Parathyroid adenoma (tissue), 2 donors: ENCODE measurements at regions not wholly inside any gene's neighbourhood (a gene's known extent, or its start where the extent isn't known, plus 50 kb on each side); places are given as distances from the start of the nearest gene placed in this dataset.
A peak's percentile ranks its signal among the peaks of the same experiment; 100 is the strongest.

Experiments
- H2AFZ ChIP-seq: fragments of 300-600 bp; sonication (generic); one replicate; pipeline ENCODE4 v1.7.0; 2017; ENCODE audit warnings: antibody characterized with exemption, mild to moderate bottlenecking
- H3K27ac ChIP-seq: fragments of 300-600 bp; sonication (generic); one replicate; pipeline ENCODE4 v1.7.0; 2017
- H3K27me3 ChIP-seq: fragments of 300-600 bp; sonication (generic); one replicate; pipeline ENCODE4 v1.7.0; 2017; ENCODE audit warnings: low read length; ENCODE audit not compliant: control insufficient read depth, insufficient read depth
- H3K36me3 ChIP-seq: fragments of 300-600 bp; sonication (generic); one replicate; pipeline ENCODE4 v1.7.0; 2017; ENCODE audit warnings: low read length; ENCODE audit not compliant: control insufficient read depth, insufficient read depth
- H3K4me1 ChIP-seq: fragments of 300-600 bp; sonication (generic); one replicate; pipeline ENCODE4 v1.7.0; 2017; ENCODE audit warnings: control low read depth
- H3K4me2 ChIP-seq: fragments of 300-600 bp; sonication (generic); one replicate; pipeline ENCODE4 v1.7.0; 2017; ENCODE audit warnings: low read length
- H3K4me3 ChIP-seq: fragments of 300-600 bp; sonication (generic); one replicate; pipeline ENCODE4 v1.7.0; 2017; ENCODE audit warnings: low read depth, low read length
- H3K79me2 ChIP-seq: fragments of 300-600 bp; sonication (generic); one replicate; pipeline ENCODE4 v1.7.0; 2017; ENCODE audit warnings: control low read depth
- H3K9ac ChIP-seq: fragments of 300-600 bp; sonication (generic); one replicate; pipeline ENCODE4 v1.7.0; 2017; ENCODE audit warnings: mild to moderate bottlenecking
- H3K9me3 ChIP-seq: fragments of 300-600 bp; sonication (generic); one replicate; pipeline ENCODE4 v1.7.0; 2017; ENCODE audit warnings: low read length; ENCODE audit not compliant: control insufficient read depth
- TF ChIP-seq, protein P1 (sequence below): fragments of 300-600 bp; sonication (generic); IDR thresholded peaks from one replicate; pipeline ENCODE4 v1.7.0; 2017; ENCODE audit warnings: antibody characterized with exemption, mild to moderate bottlenecking
- donor health status: primary hyperparathyroidism.

DNA sequence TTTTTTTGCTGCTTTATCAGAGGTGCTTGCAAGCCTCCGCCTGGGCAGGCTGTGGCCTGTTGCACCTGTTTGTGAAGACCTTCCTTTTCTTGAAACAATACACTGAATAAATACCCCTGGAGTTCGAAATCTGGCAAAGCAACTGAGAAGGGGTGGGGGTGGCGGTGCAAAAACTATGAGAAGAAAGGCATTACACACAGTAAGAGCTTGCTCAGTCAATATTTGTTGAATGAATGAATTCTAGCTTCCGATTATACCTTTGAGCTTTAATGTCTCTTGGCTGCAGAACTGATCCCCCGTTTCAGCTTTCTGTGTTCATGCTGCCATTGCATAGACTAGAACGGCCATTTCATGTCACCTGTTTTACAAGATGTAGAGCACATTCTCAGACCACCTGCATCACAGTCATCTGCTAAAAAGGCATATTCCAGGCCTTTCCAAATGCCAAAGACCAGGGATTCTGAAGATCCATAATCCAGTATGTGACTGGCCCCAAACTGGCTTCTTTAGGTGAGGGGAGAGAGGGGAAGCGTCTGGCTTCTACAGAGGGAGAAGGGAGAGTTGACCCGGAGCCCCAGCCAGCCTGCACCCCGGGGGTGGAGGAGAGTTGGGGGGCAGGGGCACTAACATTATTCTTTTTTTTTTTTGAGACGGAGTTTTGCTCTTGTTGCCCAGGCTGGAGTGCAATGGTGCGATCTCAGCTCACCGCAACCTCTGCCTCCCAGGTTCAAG lies 111.5 kb downstream of the ETS2 start:
- no peak overlapping the region for H3K9ac ChIP-seq
- TF ChIP-seq, protein P1, sequence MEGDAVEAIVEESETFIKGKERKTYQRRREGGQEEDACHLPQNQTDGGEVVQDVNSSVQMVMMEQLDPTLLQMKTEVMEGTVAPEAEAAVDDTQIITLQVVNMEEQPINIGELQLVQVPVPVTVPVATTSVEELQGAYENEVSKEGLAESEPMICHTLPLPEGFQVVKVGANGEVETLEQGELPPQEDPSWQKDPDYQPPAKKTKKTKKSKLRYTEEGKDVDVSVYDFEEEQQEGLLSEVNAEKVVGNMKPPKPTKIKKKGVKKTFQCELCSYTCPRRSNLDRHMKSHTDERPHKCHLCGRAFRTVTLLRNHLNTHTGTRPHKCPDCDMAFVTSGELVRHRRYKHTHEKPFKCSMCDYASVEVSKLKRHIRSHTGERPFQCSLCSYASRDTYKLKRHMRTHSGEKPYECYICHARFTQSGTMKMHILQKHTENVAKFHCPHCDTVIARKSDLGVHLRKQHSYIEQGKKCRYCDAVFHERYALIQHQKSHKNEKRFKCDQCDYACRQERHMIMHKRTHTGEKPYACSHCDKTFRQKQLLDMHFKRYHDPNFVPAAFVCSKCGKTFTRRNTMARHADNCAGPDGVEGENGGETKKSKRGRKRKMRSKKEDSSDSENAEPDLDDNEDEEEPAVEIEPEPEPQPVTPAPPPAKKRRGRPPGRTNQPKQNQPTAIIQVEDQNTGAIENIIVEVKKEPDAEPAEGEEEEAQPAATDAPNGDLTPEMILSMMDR = no peak
- H2AFZ ChIP-seq = no peak overlapping the region
- H3K36me3 ChIP-seq = no peaks in the 10 kb centered on the region
- no peaks in the 10 kb centered on the region for H3K79me2 ChIP-seq
- no peak overlapping the region for H3K4me2 ChIP-seq
- H3K27me3 ChIP-seq = no peaks in the 10 kb centered on the region
- no peaks in the 10 kb centered on the region for H3K9me3 ChIP-seq
- no peak overlapping the region for H3K27ac ChIP-seq
- H3K4me1 ChIP-seq = peaks cover 50% of the 10 kb centered on the region
- H3K4me3 ChIP-seq = no peak overlapping the region

DNA sequence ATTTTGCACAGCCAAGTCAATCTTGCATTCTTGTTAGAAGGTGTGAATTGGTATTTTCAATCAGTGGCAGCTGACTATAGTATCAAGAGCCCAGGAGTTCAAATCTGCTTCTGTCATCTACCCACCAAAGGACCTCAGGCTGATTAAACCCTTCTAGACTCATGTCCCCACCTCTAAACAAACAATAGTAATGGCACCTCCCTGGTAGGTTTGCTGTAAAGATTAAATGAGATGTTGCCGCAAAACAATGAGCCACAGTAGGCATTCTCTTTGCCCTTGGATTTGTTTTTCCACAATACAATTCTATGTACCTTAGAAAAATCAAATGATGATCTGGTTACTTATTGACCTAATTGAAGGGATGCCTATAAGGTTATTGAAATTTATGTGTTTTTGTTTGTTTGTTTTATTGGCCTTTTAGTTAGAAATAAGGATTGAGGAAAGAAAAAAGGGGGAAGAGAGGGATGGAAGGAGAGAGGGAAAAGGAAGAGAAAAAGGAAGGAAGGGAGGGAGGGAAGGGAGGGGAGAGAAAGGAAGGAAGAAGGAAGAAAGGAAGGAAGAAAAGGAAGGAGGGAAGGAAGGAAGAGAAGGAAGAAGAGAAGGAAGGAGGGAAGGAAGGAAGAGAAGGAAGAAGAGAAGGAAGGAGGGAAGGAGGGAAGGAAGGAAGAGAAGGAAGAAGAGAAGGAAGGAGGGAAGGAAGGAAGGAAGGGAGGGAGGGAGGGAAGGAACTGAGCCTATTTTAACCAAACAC lies 110.7 kb downstream of the ETS2 start:
- no peak overlapping the region for H3K4me3 ChIP-seq
- H3K9ac ChIP-seq = no peak overlapping the region
- no peak overlapping the region for H2AFZ ChIP-seq
- H3K9me3 ChIP-seq = no peaks in the 10 kb centered on the region
- H3K4me1 ChIP-seq = peaks cover 58% of the 10 kb centered on the region
- no peaks in the 10 kb centered on the region for H3K27me3 ChIP-seq
- no peaks in the 10 kb centered on the region for H3K79me2 ChIP-seq
- H3K36me3 ChIP-seq = no peaks in the 10 kb centered on the region
- no peak overlapping the region for H3K4me2 ChIP-seq
- peak overlapping the region; percentile 99 for H3K27ac ChIP-seq
- TF ChIP-seq, protein P1 = no peak

DNA sequence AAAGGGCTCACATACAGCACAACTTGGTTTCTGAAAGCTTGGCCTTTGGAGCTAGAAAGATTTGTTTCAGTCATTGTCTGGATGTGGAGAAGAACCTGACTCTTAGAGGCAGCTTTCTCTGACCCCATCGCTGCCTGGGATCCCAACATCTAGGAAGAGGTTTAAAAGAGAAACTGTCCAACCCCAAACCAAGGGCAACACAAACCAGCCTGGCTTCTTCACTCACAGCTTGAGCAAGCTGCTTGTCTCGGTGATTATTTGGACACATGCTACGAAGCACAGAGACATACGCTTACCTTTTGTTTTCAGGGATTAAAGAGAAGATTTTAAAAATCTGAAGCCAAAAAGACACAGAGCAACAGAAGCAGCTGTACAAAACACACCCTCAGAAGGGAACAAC lies 109.8 kb downstream of the ETS2 start:
- H3K27me3 ChIP-seq = no peaks in the 10 kb centered on the region
- H3K9ac ChIP-seq = no peak overlapping the region
- H3K4me3 ChIP-seq = no peak overlapping the region
- H3K4me1 ChIP-seq = peaks cover 60% of the 10 kb centered on the region
- TF ChIP-seq, protein P1 = no peak
- H3K27ac ChIP-seq = peak overlapping the region; percentile 99
- no peak overlapping the region for H3K4me2 ChIP-seq
- H2AFZ ChIP-seq = peak overlapping the region; percentile 53
- H3K36me3 ChIP-seq = no peaks in the 10 kb centered on the region
- no peaks in the 10 kb centered on the region for H3K9me3 ChIP-seq
- H3K79me2 ChIP-seq = no peaks in the 10 kb centered on the region

DNA sequence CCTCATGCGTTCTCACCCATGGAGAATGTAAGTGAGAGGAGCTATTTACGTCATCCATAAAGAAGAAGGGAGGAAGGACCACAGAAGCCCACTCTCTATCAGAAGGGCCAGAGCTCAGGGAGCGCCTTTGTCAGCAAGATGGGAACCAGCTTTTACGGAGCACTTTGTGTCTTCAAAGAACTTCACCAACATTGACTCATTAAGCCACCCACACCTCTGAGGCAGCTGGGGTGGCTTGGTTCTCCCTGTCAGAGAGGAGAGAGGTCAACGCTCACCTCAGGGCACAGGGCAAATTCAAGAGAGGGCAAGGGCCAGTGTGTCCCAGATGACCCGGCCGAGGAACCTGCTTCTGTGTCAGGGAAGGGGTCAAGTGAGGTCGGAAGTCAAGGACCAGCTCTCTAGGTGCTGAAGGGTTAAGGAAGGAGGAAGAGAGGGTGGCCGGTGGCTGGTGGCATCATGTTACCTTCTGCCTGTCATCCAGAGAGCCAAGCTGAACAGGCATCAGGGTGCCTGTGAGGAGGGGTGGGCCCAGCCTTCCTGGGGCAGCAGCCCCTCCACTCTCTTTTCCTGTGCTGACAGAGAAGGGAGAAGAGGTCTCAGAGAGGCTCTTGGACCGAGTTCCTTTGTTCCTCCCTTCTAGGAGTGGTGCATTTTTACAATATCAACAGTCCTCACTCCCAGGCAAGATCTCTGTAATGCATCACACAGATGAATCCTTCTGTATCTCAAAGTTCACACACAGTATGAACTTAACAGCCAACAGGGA lies 109.0 kb downstream of the ETS2 start:
- Histone ChIP-seq H3K9ac (no peak overlapping the region), H3K4me3 (no peak overlapping the region), H3K36me3 (no peaks in the 10 kb centered on the region), H3K79me2 (no peaks in the 10 kb centered on the region), H3K4me2 (peak overlapping the region; percentile 62), H3K27ac (peak overlapping the region; percentile 99), H3K27me3 (no peaks in the 10 kb centered on the region), H2AFZ (peak overlapping the region; percentile 53), H3K9me3 (no peaks in the 10 kb centered on the region), H3K4me1 (peaks cover 68% of the 10 kb centered on the region)
- TF ChIP-seq, protein P1 = no peak
